HG02981 (cell line): ENCODE measurements at regions not wholly inside any gene's neighbourhood (a gene's known extent, or its start where the extent isn't known, plus 50 kb on each side); places are given as distances from the start of the nearest gene placed in this dataset.
A peak's percentile ranks its signal among the peaks of the same experiment; 100 is the strongest.

Source experiments
- ATAC-seq: cut with Tn5 transposase; IDR thresholded peaks from one replicate; pipeline ENCODE4 v1.9.1; 2021; ENCODE audit warnings: mild to moderate bottlenecking, moderate library complexity; ENCODE audit not compliant: unreplicated experiment

DNA sequence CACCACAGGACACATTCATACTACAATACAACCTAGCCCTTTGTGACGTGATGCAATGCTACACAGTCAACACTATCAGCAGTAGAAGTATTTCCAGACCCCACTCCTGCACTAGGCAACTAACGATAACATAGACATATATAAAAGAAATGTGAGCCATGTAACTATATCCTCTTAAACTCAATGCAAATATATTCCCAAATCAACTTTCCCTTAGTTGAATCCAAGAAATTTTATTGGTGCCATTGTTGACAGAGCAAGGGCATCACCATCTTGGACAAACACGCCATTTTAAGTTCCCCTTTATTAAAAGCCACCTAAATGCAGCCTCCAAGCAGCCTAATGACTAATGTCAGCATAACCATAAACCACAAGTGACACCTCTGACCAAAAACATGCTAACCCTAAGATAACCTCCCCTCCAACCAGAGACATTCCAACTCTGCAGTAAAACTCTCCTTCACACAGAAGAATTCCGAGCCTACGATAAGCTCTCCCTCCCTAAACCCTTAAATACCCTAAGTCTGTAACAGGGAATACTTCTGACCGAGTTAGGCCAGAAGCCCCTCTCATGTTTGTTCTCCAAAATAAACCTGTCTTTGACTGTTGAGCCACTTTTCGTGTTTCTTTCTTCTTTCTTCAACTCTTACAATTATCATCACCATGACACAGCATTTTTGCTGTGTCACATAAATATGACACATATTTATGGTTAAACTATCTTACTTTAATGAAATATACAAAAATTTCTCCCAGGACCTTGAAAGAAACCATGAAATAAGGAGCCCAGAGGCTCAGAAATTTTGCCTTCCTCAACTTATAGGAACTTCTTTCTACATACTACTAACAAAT lies 1497.8 kb downstream of the EFNA5 start:
- ATAC-seq = no peak

- ATAC-seq = no peak
Measured at GRCh38 chr5:106171708-106172107, 1499.0 kb downstream of the EFNA5 start.

GRCh38 chr5:106171132-106171531 lies 1499.6 kb downstream of the EFNA5 start:
- ATAC-seq = no peak

DNA sequence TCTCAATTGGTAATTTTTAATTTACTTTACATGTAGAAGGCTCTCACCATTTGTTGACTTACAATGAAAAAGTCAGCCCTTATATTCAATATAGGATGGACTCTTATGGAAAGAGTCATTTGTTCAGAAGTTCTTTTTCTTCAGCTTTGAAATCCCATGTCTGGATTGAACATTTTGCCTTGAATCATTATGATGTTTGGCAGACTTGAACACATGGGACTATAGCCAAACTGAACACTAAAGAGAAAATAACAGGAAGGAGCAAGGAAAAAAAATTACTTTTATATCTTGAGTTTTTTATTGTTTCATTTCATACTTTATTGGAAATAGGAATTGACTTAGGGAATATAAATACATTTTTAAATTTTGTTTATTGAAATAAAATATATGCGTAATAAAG lies 1503.0 kb downstream of the EFNA5 start:
- ATAC-seq = no peak

DNA sequence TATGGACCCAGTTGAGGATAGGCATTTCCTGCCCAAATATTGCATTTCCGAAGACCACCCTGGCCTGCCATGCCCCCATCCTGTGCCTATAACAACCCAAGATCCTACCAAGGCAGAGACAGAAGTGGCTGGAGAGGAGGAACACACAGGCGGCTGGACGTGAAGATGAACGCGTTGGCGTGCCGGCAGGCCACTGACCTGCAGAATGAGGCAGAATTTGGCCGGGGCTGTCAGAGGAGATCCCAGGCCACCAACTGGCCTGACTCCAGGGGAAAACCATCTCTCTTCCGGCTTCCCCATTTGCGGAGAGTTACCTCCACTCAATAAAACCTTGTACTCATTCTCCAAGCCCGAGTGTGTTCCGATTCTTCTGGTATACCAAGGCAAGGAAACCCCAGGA lies 1507.5 kb downstream of the EFNA5 start:
- ATAC-seq = no peak

- no peak for ATAC-seq
Measured at GRCh38 chr5:106159616-106160015, 1511.1 kb downstream of the EFNA5 start.

GRCh38 chr5:106154280-106154716 lies 1516.4 kb downstream of the EFNA5 start:
- ATAC-seq = no peak

DNA sequence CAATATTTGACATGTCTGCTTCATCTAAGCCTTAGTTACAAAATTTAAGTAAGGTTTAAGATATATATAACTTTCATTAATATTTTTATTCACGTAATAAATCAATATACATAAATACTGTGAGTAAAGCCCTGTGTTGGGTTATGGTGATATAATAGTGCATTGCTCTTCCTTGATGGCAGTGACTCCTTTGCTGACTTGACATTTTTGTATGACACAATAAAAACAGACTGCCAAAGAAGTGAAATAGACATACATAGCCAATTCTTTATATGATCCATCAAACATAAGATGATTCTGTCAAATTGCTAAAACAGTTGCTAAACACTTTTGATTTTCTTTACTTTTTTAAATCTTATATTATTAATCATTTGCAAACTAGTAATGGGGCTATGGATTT lies 1518.2 kb downstream of the EFNA5 start:
- no peak for ATAC-seq

DNA sequence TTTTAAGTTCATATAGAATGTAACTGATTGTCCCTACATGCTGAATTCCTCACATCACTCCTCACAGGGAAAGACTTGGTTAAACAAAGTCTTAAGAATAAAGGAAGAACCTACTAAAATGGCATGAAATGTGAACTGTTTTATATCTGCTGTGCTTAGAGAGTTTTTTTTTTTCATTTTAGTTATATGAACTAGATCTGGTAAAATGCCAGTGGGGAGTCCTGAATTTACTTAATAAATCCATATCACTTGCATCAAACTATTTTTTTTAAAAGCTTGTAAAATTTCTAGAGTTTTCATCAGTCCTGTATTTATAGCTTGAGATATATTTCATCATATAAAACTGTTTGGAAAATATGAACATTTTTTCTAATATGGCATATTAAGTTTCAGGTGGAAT lies 1528.6 kb downstream of the EFNA5 start:
- ATAC-seq = no peak

DNA sequence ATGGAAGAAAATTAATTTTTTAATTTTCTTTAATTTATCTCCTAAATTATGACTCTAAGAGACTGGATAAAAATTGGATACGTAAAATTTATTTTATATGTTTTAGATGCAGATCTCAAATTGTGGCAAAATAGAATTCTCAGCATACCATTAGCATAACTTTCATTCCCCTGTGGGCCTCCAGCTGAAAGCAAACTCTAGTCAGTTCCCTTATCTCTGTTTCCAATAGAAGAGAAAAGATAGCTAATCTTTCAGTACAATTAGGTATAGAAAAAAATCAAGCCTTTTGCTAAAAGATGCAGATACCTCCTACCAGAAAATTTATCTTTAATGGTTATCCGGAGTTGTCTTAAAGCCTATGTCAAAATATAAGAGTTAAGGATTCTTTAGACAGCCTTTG lies 1530.6 kb downstream of the EFNA5 start:
- ATAC-seq = no peak

GRCh38 chr5:106136061-106136460 lies 1534.7 kb downstream of the EFNA5 start:
- ATAC-seq = no peak

DNA sequence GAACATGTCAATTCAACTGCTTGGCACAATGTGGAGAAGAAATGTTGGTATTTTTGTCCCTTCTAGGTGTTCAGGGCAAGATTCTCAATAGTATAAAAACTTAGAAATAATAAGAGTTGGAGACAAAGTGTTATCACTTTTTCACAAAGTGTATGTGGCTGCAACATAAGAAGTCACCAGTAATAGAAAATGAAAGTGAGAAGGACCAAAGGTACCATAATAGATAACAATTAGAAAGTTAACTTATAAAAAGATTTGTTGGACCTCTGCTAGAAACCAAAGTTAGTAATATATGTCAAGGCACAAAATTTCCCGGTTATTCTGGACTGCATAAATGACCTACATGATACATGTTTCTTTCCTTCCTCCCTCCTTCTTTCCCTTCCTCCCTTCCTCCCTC lies 1535.3 kb downstream of the EFNA5 start:
- ATAC-seq = no peak

GRCh38 chr5:106134549-106134948 lies 1536.2 kb downstream of the EFNA5 start:
- ATAC-seq = no peak

DNA sequence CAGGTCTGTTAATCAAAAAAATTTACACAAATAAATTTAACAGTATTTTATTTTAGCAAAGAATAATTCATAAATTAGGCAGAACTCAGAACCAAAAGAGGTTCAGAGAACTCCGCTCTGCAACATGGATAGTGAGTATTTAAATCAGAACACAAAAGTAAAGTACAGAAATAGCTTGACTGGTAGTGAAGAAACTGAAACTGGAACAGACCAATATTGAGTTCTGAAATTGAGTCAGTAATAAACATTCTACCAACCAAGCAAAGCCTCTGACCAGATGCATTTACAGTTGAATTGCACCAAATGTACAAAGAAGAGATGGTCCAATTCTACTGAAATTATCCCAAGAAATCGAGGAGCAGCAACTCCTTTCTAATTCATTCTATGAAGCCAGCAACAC lies 1542.8 kb downstream of the EFNA5 start:
- peak; percentile 82 for ATAC-seq

GRCh38 chr5:106127341-106127781 lies 1543.4 kb downstream of the EFNA5 start:
- ATAC-seq = no peak

DNA sequence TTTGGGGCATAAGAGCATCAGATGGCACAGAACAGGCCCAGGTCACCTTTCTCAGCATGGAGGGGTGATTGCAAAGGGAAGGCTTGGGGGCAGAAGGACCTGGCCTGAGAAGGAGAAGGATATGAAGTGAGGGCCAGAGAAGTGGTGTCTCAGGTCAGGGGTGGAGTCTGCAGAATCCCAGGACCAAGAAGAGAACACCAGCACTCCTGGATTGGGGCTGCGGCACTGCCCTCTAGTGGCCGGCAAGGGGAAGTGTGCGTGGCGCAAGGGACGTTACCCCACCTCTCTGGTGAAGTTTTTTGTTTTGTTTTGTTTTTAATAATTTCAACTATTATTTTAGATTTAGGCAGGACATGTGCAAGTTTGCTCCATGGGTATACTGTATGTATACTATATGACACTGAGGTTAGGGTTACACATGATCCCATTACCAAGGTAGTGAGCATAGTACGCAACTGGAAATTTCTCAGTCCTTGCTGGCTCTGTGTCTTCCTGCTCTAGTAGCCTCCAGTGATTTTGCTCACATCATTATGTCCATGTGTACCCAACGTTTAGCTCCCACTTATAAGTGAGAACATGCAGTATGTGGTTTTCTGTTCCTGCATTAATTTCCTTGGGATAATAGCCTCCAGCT lies 1548.6 kb downstream of the EFNA5 start:
- ATAC-seq = peak; percentile 86

DNA sequence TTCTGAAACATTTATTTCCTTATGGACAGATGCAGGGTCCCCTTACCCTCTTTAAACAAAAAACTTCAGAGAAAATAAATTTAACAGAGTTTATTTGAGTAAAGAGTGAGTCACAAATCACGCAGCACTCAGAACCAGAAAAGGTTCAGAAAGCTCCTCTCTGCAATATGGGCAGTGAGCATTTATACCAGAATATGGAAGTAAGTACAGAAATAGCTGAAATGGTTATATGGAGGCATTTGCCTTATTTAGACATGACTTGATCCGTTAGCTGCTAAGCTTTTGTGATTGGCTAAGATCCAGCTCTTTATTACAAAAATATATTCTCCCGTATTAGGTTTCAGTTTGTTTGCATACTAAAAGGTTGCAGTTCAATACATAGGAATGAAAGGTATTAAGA lies 1554.1 kb downstream of the EFNA5 start:
- ATAC-seq = no peak

DNA sequence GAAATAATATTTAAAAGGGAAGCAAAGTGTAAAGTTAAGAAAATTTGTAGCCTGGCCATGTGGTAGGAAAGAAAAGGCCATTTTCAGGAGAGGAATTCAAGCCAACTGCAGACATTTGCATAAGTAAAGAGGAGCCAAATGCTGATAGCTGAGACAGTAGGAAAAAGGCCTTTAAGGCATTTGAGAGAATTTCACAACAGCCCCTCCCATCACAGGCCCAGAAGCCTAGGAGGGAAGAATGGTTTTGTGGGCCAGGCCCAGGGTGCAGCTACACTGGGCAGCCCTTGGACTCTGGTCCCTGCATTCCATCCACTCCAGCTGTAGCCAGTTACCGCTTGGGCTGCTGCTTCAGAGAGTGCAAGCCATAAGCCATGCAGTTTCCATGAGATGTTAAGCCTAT lies 1556.8 kb downstream of the EFNA5 start:
- ATAC-seq = no peak

DNA sequence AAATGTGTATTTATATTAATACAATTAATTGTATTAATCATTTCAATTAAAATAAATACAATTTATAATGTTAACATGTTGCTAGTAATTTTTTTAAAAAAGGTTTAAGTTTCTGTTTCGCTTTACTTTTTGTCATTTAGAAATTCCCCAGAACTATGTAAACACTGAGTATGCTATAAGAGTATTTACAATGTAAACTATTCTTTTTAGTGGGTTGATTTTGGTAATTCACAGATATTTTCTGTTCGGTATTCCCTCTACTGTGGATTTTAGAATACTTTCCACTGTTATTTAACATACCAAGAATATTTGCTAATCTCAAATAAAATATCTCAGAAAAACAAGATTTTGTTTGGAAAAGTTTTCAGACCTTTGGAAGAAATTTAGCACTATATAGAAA lies 1564.4 kb downstream of the EFNA5 start:
- no peak for ATAC-seq

GRCh38 chr5:106097340-106097739 lies 1573.4 kb downstream of the EFNA5 start:
- ATAC-seq = no peak

GRCh38 chr5:106094839-106095238 lies 1575.9 kb downstream of the EFNA5 start:
- ATAC-seq = no peak

DNA sequence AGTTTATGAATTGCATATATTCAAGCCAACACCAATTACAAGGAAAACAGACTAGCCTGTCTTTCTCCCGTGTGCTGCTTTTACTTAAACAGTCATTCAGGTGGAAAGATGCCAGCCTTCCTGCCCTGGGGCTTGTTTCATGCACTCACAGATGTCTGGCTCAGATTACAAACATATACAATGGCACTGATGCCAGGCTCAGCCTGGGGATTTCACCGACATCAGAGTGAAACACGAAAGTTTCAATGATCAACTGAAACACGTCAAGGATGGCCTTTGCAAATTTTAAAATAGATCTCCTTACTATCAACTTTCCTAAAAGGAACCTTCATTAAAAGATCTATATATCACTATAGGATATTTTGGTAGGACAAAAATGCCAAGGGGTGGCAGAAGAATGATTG lies 1576.5 kb downstream of the EFNA5 start:
- ATAC-seq = no peak
